H1 (cell line): ENCODE measurements at regions not wholly inside any gene's neighbourhood (a gene's known extent, or its start where the extent isn't known, plus 50 kb on each side); places are given as distances from the start of the nearest gene placed in this dataset.

Experiments used
- EP300 ChIP-seq, 2 experiments: IDR thresholded peaks; 1 replicate in 1 of 2; 2 replicates in 1 of 2; pipeline ENCODE4 v1.6.1; 2011 to 2012; ENCODE audit warnings: low read depth in 2 of 2, low read length in 2 of 2, mild to moderate bottlenecking in 2 of 2, borderline replicate concordance in 1 of 2, inconsistent platforms in 1 of 2, moderate library complexity in 1 of 2
- HDAC6 ChIP-seq: IDR thresholded peaks from one replicate; pipeline ENCODE4 v1.7.1; 2012; ENCODE audit warnings: low read depth, mild to moderate bottlenecking, inconsistent platforms, low read length, moderate library complexity
- KDM1A ChIP-seq: fragments of 200-600, 300-600 bp; sonication (generic); IDR thresholded peaks from 2 replicates; pipeline ENCODE4 v1.7.1; 2016; ENCODE audit warnings: mild to moderate bottlenecking, low read length, borderline replicate concordance
- SRF ChIP-seq: IDR thresholded peaks from 2 replicates; pipeline ENCODE4 v1.6.1; 2011; ENCODE audit warnings: mild to moderate bottlenecking, low read depth, low read length, moderate library complexity

DNA sequence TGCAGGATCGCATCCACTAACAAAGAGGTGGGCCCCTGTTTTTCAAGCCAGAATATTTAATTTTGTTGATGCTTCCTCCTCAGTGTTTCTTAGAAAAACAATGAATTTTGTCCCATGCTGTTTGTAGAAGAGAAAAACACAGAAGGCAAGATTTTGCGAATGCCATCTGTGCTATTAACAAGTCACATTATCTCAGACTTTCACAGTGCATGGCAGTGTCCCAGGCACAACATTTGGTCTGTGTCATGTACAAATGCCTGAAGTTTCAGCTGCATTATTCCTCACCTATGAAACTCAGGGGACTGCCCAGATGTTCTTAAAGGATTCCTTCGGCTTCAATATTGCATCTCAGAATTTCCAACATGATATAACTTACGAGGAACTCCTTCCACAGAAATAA is 99.6 kb upstream of the ZC3H11B start (continued):
- TF ChIP-seq KDM1A (no peak), SRF (no peak), HDAC6 (no peak), EP300 (IDR thresholded peaks at IDR 0.05; ENCODE audit: borderline replicate concordance in 1 of 2, low read depth in 2 of 2, low read length in 2 of 2) (no peak)
